Breast epithelium (tissue), 4 donors: ENCODE measurements at regions not wholly inside any gene's neighbourhood (a gene's known extent, or its start where the extent isn't known, plus 50 kb on each side); places are given as distances from the start of the nearest gene placed in this dataset.

ENCODE experiments used
- DNase-seq, 2 donors: peaks; one replicate each; pipeline ENCODE4 v3.0.0-alpha.2; 2019; ENCODE audit warnings: low spot score in 2 of 2
- H3K27ac ChIP-seq, 2 donors: fragments of 200-600 bp; sonication (generic) in 1 of 2; one replicate each; pipeline ENCODE4 v1.5.1; 2016 to 2019; ENCODE audit warnings: mild to moderate bottlenecking in 1 of 2
- H3K27me3 ChIP-seq, 2 donors: fragments of 200-600 bp; sonication (generic) in 1 of 2; one replicate each; pipeline versions ENCODE4 v1.5.1 to v1.6.0; 2017 to 2019; ENCODE audit warnings: control low read depth in 1 of 2, mild to moderate bottlenecking in 1 of 2
- H3K36me3 ChIP-seq: fragments of 200-600 bp; one replicate; pipeline ENCODE4 v1.5.1; 2019
- H3K4me1 ChIP-seq, 2 donors: fragments of 200-600 bp; sonication (generic); one replicate each; pipeline ENCODE4 v1.5.1; 2016 to 2019; ENCODE audit warnings: control low read depth in 1 of 2
- H3K4me3 ChIP-seq, 3 donors: fragments of 200-600 bp; sonication (generic); 1 replicate in 2 of 3; 2 replicates in 1 of 3; pipeline ENCODE4 v1.5.1; 2016 to 2019; ENCODE audit warnings: mild to moderate bottlenecking in 3 of 3, moderate library complexity in 2 of 3
- H3K9me3 ChIP-seq, 2 donors: fragments of 200-600 bp; sonication (generic) in 1 of 2; one replicate each; pipeline ENCODE4 v1.5.1; 2016 to 2019; ENCODE audit warnings: control low read depth in 1 of 2
- CTCF ChIP-seq, 3 donors: fragments of 450-650 bp; IDR thresholded peaks; one replicate each; pipeline ENCODE4 v1.5.1; 2016 to 2017; ENCODE audit warnings: antibody characterized with exemption in 3 of 3, mild to moderate bottlenecking in 3 of 3, moderate library complexity in 3 of 3
- POLR2A ChIP-seq: fragments of 450-650 bp; IDR thresholded peaks from one replicate; pipeline ENCODE4 v1.6.1; 2016; ENCODE audit warnings: antibody characterized with exemption, mild to moderate bottlenecking, moderate library complexity
- POLR2AphosphoS5 ChIP-seq, 3 donors: sonication (generic); formaldehyde crosslinking; IDR thresholded peaks; one replicate each; pipeline ENCODE4 v1.6.1; 2017; ENCODE audit warnings: antibody characterized with exemption in 3 of 3
- intact Hi-C: fragments of 100-400 bp; cut with DNase I; formaldehyde crosslinking; loops from one replicate; pipeline ENCODE4 v1.15.1; 2023; ENCODE audit warnings: low total_unique reads

GRCh38 chr18:30455741-30456140, 586.8 kb downstream of the DSC3 start:
- TF ChIP-seq POLR2AphosphoS5 (IDR thresholded peaks at IDR 0.05): no peak
- Histone ChIP-seq H3K4me3 (no peak overlapping the region), H3K36me3 (no peaks in the 10 kb centered on the region), H3K4me1 (no peaks in the 10 kb centered on the region), H3K27ac (no peak overlapping the region), H3K27me3 (no peaks in the 10 kb centered on the region), H3K9me3 (no peaks in the 10 kb centered on the region)
- intact Hi-C loops: no loop called here
- DNase-seq: no peak

GRCh38 chr18:30454920-30455319, 587.6 kb downstream of the DSC3 start:
- Histone ChIP-seq H3K4me3 (no peak overlapping the region), H3K9me3 (no peaks in the 10 kb centered on the region), H3K4me1 (no peaks in the 10 kb centered on the region), H3K27me3 (no peaks in the 10 kb centered on the region), H3K36me3 (no peaks in the 10 kb centered on the region), H3K27ac (no peak overlapping the region)
- DNase-seq: no peak
- intact Hi-C loops: no loop called here
- no peak for TF ChIP-seq CTCF (IDR thresholded peaks at IDR 0.05)
- TF ChIP-seq POLR2A: no peak
- TF ChIP-seq POLR2AphosphoS5 (IDR thresholded peaks at IDR 0.05): no peak

GRCh38 chr18:30451981-30452380, 590.6 kb downstream of the DSC3 start:
- intact Hi-C loops: no loop called here
- DNase-seq: no peak
- Histone ChIP-seq H3K4me3 (no peak overlapping the region), H3K27me3 (no peaks in the 10 kb centered on the region), H3K4me1 (no peaks in the 10 kb centered on the region), H3K9me3 (no peaks in the 10 kb centered on the region), H3K36me3 (no peaks in the 10 kb centered on the region), H3K27ac (no peak overlapping the region)
- no peak for TF ChIP-seq POLR2AphosphoS5 (IDR thresholded peaks at IDR 0.05)
- TF ChIP-seq CTCF (IDR thresholded peaks at IDR 0.05): no peak
- no peak for TF ChIP-seq POLR2A

- Histone ChIP-seq H3K27ac (no peak overlapping the region), H3K36me3 (no peaks in the 10 kb centered on the region), H3K4me1 (no peaks in the 10 kb centered on the region), H3K4me3 (no peak overlapping the region), H3K27me3 (no peaks in the 10 kb centered on the region), H3K9me3 (no peaks in the 10 kb centered on the region)
- DNase-seq: no peak
- TF ChIP-seq POLR2AphosphoS5 (IDR thresholded peaks at IDR 0.05) (no peak), POLR2A (no peak), CTCF (IDR thresholded peaks at IDR 0.05) (no peak)
- intact Hi-C loops: no loop called here
Observed at GRCh38 chr18:30450927-30451326, 591.6 kb downstream of the DSC3 start.

- Histone ChIP-seq H3K27ac (no peak overlapping the region), H3K27me3 (no peaks in the 10 kb centered on the region), H3K4me1 (no peaks in the 10 kb centered on the region), H3K36me3 (no peaks in the 10 kb centered on the region), H3K4me3 (no peak overlapping the region), H3K9me3 (no peaks in the 10 kb centered on the region)
- DNase-seq: no peak
- TF ChIP-seq CTCF (IDR thresholded peaks at IDR 0.05) (no peak), POLR2A (no peak), POLR2AphosphoS5 (IDR thresholded peaks at IDR 0.05) (no peak)
- intact Hi-C loops: no loop called here
Observed at GRCh38 chr18:30446605-30447004, 595.9 kb downstream of the DSC3 start.

GRCh38 chr18:30444544-30444943, 598.0 kb downstream of the DSC3 start:
- no peak for DNase-seq
- H3K27ac ChIP-seq: no peak overlapping the region
- no peak overlapping the region for H3K4me3 ChIP-seq
- H3K36me3 ChIP-seq: no peaks in the 10 kb centered on the region
- intact Hi-C loops: no loop called here
- no peaks in the 10 kb centered on the region for H3K9me3 ChIP-seq
- H3K4me1 ChIP-seq: no peaks in the 10 kb centered on the region
- no peak for TF ChIP-seq POLR2AphosphoS5 (IDR thresholded peaks at IDR 0.05)
- TF ChIP-seq CTCF (IDR thresholded peaks at IDR 0.05): no peak
- TF ChIP-seq POLR2A: no peak
- H3K27me3 ChIP-seq: no peaks in the 10 kb centered on the region
